Osteocyte (in vitro differentiated cells): ENCODE measurements at regions not wholly inside any gene's neighbourhood (a gene's known extent, or its start where the extent isn't known, plus 50 kb on each side); places are given as distances from the start of the nearest gene placed in this dataset.

Source experiments
- DNase-seq: peaks from one replicate; pipeline ENCODE4 v3.0.0; 2021; ENCODE audit warnings: mixed read lengths; ENCODE audit not compliant: unreplicated experiment; ENCODE audit errors: extremely low spot score
- H3K27ac Mint-ChIP-seq: one replicate; pipeline ENCODE4 v1.8.0; 2021; ENCODE audit warnings: mild to moderate bottlenecking, mixed read lengths; ENCODE audit not compliant: unreplicated experiment
- H3K27me3 Mint-ChIP-seq: one replicate; pipeline ENCODE4 v1.8.0; 2021; ENCODE audit warnings: mixed read lengths; ENCODE audit not compliant: unreplicated experiment
- H3K36me3 Mint-ChIP-seq: one replicate; pipeline ENCODE4 v1.8.0; 2021; ENCODE audit warnings: mixed read lengths; ENCODE audit not compliant: unreplicated experiment
- H3K4me1 Mint-ChIP-seq: one replicate; pipeline ENCODE4 v1.8.0; 2021; ENCODE audit warnings: mixed read lengths; ENCODE audit not compliant: unreplicated experiment
- H3K4me3 Mint-ChIP-seq: one replicate; pipeline ENCODE4 v1.8.0; 2021; ENCODE audit warnings: mild to moderate bottlenecking, moderate library complexity, mixed read lengths; ENCODE audit not compliant: unreplicated experiment
- H3K9me3 Mint-ChIP-seq: one replicate; pipeline ENCODE4 v1.8.0; 2021; ENCODE audit warnings: mixed read lengths; ENCODE audit not compliant: unreplicated experiment
- TF ChIP-seq, protein P1 (sequence below): fragments of 200-600 bp; sonication (generic); IDR thresholded peaks from 2 replicates; pipeline ENCODE4 v1.5.0; 2021; ENCODE audit warnings: antibody characterized with exemption, mild to moderate bottlenecking, moderate library complexity

DNA sequence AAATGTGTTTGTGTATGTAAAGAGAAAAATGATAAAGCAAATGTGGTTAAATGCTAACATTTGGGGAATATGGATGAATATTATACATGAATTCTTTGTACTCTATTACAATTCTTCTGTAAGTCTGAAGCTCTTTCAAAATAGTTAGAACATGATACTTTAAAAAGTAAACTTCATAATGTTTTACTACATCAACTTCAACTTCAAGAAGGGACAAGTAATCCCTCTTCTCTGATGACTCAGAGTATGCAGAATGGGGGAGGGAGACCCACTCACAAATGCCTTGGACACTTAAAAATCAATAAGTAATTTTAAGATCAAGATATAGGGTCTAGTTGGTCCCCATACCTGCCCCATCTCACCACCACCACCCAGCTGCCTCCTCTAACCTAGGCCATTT, 162.4 kb downstream of the ESM1 start:
- no peak overlapping the region for H3K4me3 Mint-ChIP-seq
- H3K4me1 Mint-ChIP-seq: peaks cover 5% of the 10 kb centered on the region
- H3K27ac Mint-ChIP-seq: no peak overlapping the region
- H3K36me3 Mint-ChIP-seq: no peaks in the 10 kb centered on the region
- peaks cover 7% of the 10 kb centered on the region for H3K27me3 Mint-ChIP-seq
- H3K9me3 Mint-ChIP-seq: peaks cover 6% of the 10 kb centered on the region
- DNase-seq: no peak
- TF ChIP-seq, protein P1, sequence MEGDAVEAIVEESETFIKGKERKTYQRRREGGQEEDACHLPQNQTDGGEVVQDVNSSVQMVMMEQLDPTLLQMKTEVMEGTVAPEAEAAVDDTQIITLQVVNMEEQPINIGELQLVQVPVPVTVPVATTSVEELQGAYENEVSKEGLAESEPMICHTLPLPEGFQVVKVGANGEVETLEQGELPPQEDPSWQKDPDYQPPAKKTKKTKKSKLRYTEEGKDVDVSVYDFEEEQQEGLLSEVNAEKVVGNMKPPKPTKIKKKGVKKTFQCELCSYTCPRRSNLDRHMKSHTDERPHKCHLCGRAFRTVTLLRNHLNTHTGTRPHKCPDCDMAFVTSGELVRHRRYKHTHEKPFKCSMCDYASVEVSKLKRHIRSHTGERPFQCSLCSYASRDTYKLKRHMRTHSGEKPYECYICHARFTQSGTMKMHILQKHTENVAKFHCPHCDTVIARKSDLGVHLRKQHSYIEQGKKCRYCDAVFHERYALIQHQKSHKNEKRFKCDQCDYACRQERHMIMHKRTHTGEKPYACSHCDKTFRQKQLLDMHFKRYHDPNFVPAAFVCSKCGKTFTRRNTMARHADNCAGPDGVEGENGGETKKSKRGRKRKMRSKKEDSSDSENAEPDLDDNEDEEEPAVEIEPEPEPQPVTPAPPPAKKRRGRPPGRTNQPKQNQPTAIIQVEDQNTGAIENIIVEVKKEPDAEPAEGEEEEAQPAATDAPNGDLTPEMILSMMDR: no peak

DNA sequence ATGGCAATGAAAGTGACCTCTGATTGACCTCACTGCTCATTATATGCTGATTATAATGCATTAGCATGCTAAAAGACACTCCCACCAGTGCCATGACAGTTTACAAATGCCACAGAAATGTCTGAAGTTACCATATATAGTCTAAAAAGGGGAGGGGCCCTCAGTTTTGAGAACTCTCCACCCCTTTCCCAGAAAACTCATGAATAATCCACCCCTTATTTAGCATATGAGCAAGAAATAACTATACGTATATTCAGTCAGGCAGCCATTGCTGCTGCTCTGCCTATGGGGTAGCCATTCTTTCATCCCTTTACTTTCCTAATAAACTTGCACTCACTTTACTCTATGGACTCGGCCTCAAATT, 163.1 kb downstream of the ESM1 start:
- no peaks in the 10 kb centered on the region for H3K36me3 Mint-ChIP-seq
- H3K9me3 Mint-ChIP-seq: peaks cover 5% of the 10 kb centered on the region
- no peak overlapping the region for H3K4me3 Mint-ChIP-seq
- peaks cover 5% of the 10 kb centered on the region for H3K4me1 Mint-ChIP-seq
- H3K27me3 Mint-ChIP-seq: peaks cover 5% of the 10 kb centered on the region
- H3K27ac Mint-ChIP-seq: no peak overlapping the region
- no peak for DNase-seq
- TF ChIP-seq, protein P1: no peak

- no peak for DNase-seq
- Mint-ChIP-seq H3K36me3 (no peaks in the 10 kb centered on the region), H3K4me3 (no peak overlapping the region), H3K27me3 (peaks cover 5% of the 10 kb centered on the region), H3K27ac (no peak overlapping the region), H3K9me3 (no peaks in the 10 kb centered on the region), H3K4me1 (peaks cover 5% of the 10 kb centered on the region)
- TF ChIP-seq, protein P1: no peak
Measured at GRCh38 chr5:54821445-54822323, 163.7 kb downstream of the ESM1 start.

- DNase-seq: no peak
- peaks cover 9% of the 10 kb centered on the region for H3K27me3 Mint-ChIP-seq
- H3K27ac Mint-ChIP-seq: no peak overlapping the region
- H3K9me3 Mint-ChIP-seq: no peaks in the 10 kb centered on the region
- H3K36me3 Mint-ChIP-seq: no peaks in the 10 kb centered on the region
- TF ChIP-seq, protein P1: no peak
- peaks cover 5% of the 10 kb centered on the region for H3K4me1 Mint-ChIP-seq
- no peak overlapping the region for H3K4me3 Mint-ChIP-seq
Measured at GRCh38 chr5:54820346-54821134, 164.9 kb downstream of the ESM1 start.

DNA sequence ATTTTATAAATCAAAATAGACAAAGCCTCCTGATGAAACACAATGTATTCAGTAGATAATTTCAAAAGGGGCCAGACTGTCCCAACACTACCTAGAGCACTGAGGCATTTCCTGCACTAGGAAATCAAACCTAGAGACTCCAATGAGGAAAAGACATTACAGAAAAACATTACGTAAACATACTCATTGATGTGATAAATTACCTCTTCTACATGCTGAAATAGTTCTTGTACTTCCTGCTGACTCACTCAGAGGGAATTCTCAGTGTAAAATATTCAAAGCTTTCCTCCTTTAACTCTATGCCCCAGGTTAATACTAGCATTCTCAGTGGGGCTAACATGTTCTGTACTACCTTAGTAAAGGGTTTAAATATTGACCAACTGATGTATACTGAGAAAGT, 178.0 kb downstream of the ESM1 start:
- TF ChIP-seq, protein P1: no peak
- DNase-seq: no peak
- Mint-ChIP-seq H3K27ac (no peak overlapping the region), H3K4me3 (no peak overlapping the region), H3K4me1 (no peaks in the 10 kb centered on the region), H3K36me3 (no peaks in the 10 kb centered on the region), H3K27me3 (no peaks in the 10 kb centered on the region), H3K9me3 (no peaks in the 10 kb centered on the region)
